Activated naive CD4-positive, alpha-beta T cell treated with anti-CD3 and anti-CD28 coated beads, Interleukin-2, amount 50 U/mL, for 24 hours (primary cell): ENCODE measurements at regions not wholly inside any gene's neighbourhood (a gene's known extent, or its start where the extent isn't known, plus 50 kb on each side); places are given as distances from the start of the nearest gene placed in this dataset.

Experiments used
- H3K27ac Mint-ChIP-seq: one replicate; pipeline ENCODE4 v1.8.0; 2021; ENCODE audit warnings: mild to moderate bottlenecking, mixed read lengths
- H3K27me3 Mint-ChIP-seq: one replicate; pipeline ENCODE4 v1.8.0; 2021; ENCODE audit warnings: mixed read lengths
- H3K36me3 Mint-ChIP-seq: one replicate; pipeline ENCODE4 v1.8.0; 2021; ENCODE audit warnings: mixed read lengths
- H3K4me1 Mint-ChIP-seq: one replicate; pipeline ENCODE4 v1.8.0; 2021; ENCODE audit warnings: mixed read lengths
- H3K4me3 Mint-ChIP-seq: one replicate; pipeline ENCODE4 v1.8.0; 2021; ENCODE audit warnings: mild to moderate bottlenecking, mixed read lengths
- H3K9me3 Mint-ChIP-seq: one replicate; pipeline ENCODE4 v1.8.0; 2021; ENCODE audit warnings: mixed read lengths

GRCh38 chr2:37585295-37585908 is 86.0 kb downstream of the CDC42EP3 start:
- peaks cover 85% of the 10 kb centered on the region for H3K4me1 Mint-ChIP-seq
- no peaks in the 10 kb centered on the region for H3K36me3 Mint-ChIP-seq

GRCh38 chr2:37585982-37586621 is 85.3 kb downstream of the CDC42EP3 start:
- Mint-ChIP-seq H3K9me3 (no peaks in the 10 kb centered on the region), H3K27me3 (no peaks in the 10 kb centered on the region), H3K36me3 (no peaks in the 10 kb centered on the region), H3K27ac (peak overlapping the region; percentile 95), H3K4me1 (peaks cover 88% of the 10 kb centered on the region), H3K4me3 (peak overlapping the region; percentile 71)

More at GRCh38 chr2:37585295-37585908, 86.0 kb downstream of the CDC42EP3 start:
- no peaks in the 10 kb centered on the region for H3K9me3 Mint-ChIP-seq
- H3K27ac Mint-ChIP-seq: peak overlapping the region; percentile 96
- H3K27me3 Mint-ChIP-seq: no peaks in the 10 kb centered on the region
- H3K4me3 Mint-ChIP-seq: peak overlapping the region; percentile 82

- Mint-ChIP-seq H3K4me3 (peak overlapping the region; percentile 71), H3K27me3 (no peaks in the 10 kb centered on the region), H3K4me1 (peaks cover 85% of the 10 kb centered on the region), H3K36me3 (no peaks in the 10 kb centered on the region), H3K27ac (peak overlapping the region; percentile 95), H3K9me3 (no peaks in the 10 kb centered on the region)
Measured at GRCh38 chr2:37586663-37587317, 84.7 kb downstream of the CDC42EP3 start.

GRCh38 chr2:37587817-37588216 is 83.6 kb downstream of the CDC42EP3 start:
- H3K4me3 Mint-ChIP-seq: no peak overlapping the region
- no peaks in the 10 kb centered on the region for H3K27me3 Mint-ChIP-seq
- H3K27ac Mint-ChIP-seq: no peak overlapping the region
- no peaks in the 10 kb centered on the region for H3K36me3 Mint-ChIP-seq
- no peaks in the 10 kb centered on the region for H3K9me3 Mint-ChIP-seq
- H3K4me1 Mint-ChIP-seq: peaks cover 77% of the 10 kb centered on the region

- Mint-ChIP-seq H3K9me3 (no peaks in the 10 kb centered on the region), H3K27me3 (no peaks in the 10 kb centered on the region), H3K27ac (peak overlapping the region; percentile 19), H3K4me1 (peaks cover 71% of the 10 kb centered on the region), H3K4me3 (peak overlapping the region; percentile 48), H3K36me3 (no peaks in the 10 kb centered on the region)
Measured at GRCh38 chr2:37588316-37588777, 83.1 kb downstream of the CDC42EP3 start.

GRCh38 chr2:37589298-37589697 is 82.1 kb downstream of the CDC42EP3 start:
- Mint-ChIP-seq H3K4me3 (no peak overlapping the region), H3K9me3 (no peaks in the 10 kb centered on the region), H3K27me3 (no peaks in the 10 kb centered on the region)

GRCh38 chr2:37590119-37590571 is 81.3 kb downstream of the CDC42EP3 start:
- H3K9me3 Mint-ChIP-seq: no peaks in the 10 kb centered on the region
- H3K27me3 Mint-ChIP-seq: no peaks in the 10 kb centered on the region
- H3K36me3 Mint-ChIP-seq: peaks cover 5% of the 10 kb centered on the region
- no peak overlapping the region for H3K4me3 Mint-ChIP-seq
- H3K27ac Mint-ChIP-seq: no peak overlapping the region
- peaks cover 54% of the 10 kb centered on the region for H3K4me1 Mint-ChIP-seq

More at GRCh38 chr2:37589298-37589697, 82.1 kb downstream of the CDC42EP3 start:
- H3K27ac Mint-ChIP-seq: no peak overlapping the region
- peaks cover 62% of the 10 kb centered on the region for H3K4me1 Mint-ChIP-seq
- H3K36me3 Mint-ChIP-seq: peaks cover 2% of the 10 kb centered on the region
